HL-60 (cell line): ENCODE measurements at regions not wholly inside any gene's neighbourhood (a gene's known extent, or its start where the extent isn't known, plus 50 kb on each side); places are given as distances from the start of the nearest gene placed in this dataset.

Experiments
- DNase-seq, 2 experiments: peaks; one replicate each; pipeline ENCODE4 v3.0.0-alpha.2; 2010 to 2020; ENCODE audit warnings: low read depth in 1 of 2, low spot score in 1 of 2
- H3K27ac ChIP-seq: fragments of 250-450 bp; sonication (Bioruptor Pico); replicated peaks from 2 replicates; pipeline ENCODE4 v1.5.1; 2020; ENCODE audit warnings: mild to moderate bottlenecking, moderate library complexity
- H3K27me3 ChIP-seq: fragments of 250-450 bp; sonication (Bioruptor Pico); 2 replicates; pipeline ENCODE4 v1.5.1; 2021; ENCODE audit warnings: mild to moderate bottlenecking, moderate library complexity; ENCODE audit not compliant: insufficient read depth, poor library complexity, severe bottlenecking
- H3K4me3 ChIP-seq: replicated peaks from 2 replicates; pipeline ENCODE4 v1.5.1; 2011; ENCODE audit warnings: mild to moderate bottlenecking, control low read depth, low read length; ENCODE audit not compliant: insufficient read depth
- GABPA ChIP-seq: IDR thresholded peaks from 2 replicates; pipeline ENCODE4 v1.6.1; 2012; ENCODE audit warnings: low read depth
- POLR2AphosphoS5 ChIP-seq: IDR thresholded peaks from 2 replicates; pipeline ENCODE4 v1.6.1; 2012; ENCODE audit warnings: low read depth
- SPI1 ChIP-seq: IDR thresholded peaks from 2 replicates; pipeline ENCODE4 v1.6.1; 2012; ENCODE audit warnings: low read depth, mild to moderate bottlenecking, borderline replicate concordance
- TF ChIP-seq, protein P1 (sequence below): IDR thresholded peaks from one replicate; pipeline ENCODE4 v1.5.1; 2011; ENCODE audit warnings: low read length, control low read depth, inconsistent platforms; ENCODE audit not compliant: insufficient read depth
- TF ChIP-seq, protein P2 (sequence below): IDR thresholded peaks from 2 replicates; pipeline ENCODE4 v1.6.1; 2012; ENCODE audit warnings: low read depth; ENCODE audit not compliant: insufficient replicate concordance

DNA sequence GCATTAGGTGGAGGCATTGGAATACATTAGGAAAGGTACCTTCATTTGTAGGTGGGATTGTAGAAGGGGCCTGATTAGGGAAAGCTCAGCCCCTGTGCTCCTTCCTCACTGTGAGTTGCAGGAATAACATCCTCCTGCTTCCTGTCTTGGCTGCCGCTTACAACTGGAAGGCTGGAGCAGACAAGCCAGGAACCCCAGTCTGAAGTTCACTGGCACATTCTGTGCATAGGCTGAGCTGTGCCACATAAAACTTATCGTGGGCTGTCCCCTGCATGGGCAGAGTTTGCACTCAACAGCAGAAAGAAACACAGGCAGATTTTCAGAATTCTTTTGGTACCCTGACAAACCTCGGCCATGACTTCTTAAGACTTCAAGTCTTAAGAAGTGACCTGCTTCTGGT is 200.1 kb downstream of the SALL1 start:
- H3K4me3 ChIP-seq = no peak overlapping the region
- H3K27ac ChIP-seq = no peak overlapping the region
- no peaks in the 10 kb centered on the region for H3K27me3 ChIP-seq
- TF ChIP-seq, protein P1, sequence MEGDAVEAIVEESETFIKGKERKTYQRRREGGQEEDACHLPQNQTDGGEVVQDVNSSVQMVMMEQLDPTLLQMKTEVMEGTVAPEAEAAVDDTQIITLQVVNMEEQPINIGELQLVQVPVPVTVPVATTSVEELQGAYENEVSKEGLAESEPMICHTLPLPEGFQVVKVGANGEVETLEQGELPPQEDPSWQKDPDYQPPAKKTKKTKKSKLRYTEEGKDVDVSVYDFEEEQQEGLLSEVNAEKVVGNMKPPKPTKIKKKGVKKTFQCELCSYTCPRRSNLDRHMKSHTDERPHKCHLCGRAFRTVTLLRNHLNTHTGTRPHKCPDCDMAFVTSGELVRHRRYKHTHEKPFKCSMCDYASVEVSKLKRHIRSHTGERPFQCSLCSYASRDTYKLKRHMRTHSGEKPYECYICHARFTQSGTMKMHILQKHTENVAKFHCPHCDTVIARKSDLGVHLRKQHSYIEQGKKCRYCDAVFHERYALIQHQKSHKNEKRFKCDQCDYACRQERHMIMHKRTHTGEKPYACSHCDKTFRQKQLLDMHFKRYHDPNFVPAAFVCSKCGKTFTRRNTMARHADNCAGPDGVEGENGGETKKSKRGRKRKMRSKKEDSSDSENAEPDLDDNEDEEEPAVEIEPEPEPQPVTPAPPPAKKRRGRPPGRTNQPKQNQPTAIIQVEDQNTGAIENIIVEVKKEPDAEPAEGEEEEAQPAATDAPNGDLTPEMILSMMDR = no peak
- TF ChIP-seq SPI1 = no peak
- TF ChIP-seq, protein P2, sequence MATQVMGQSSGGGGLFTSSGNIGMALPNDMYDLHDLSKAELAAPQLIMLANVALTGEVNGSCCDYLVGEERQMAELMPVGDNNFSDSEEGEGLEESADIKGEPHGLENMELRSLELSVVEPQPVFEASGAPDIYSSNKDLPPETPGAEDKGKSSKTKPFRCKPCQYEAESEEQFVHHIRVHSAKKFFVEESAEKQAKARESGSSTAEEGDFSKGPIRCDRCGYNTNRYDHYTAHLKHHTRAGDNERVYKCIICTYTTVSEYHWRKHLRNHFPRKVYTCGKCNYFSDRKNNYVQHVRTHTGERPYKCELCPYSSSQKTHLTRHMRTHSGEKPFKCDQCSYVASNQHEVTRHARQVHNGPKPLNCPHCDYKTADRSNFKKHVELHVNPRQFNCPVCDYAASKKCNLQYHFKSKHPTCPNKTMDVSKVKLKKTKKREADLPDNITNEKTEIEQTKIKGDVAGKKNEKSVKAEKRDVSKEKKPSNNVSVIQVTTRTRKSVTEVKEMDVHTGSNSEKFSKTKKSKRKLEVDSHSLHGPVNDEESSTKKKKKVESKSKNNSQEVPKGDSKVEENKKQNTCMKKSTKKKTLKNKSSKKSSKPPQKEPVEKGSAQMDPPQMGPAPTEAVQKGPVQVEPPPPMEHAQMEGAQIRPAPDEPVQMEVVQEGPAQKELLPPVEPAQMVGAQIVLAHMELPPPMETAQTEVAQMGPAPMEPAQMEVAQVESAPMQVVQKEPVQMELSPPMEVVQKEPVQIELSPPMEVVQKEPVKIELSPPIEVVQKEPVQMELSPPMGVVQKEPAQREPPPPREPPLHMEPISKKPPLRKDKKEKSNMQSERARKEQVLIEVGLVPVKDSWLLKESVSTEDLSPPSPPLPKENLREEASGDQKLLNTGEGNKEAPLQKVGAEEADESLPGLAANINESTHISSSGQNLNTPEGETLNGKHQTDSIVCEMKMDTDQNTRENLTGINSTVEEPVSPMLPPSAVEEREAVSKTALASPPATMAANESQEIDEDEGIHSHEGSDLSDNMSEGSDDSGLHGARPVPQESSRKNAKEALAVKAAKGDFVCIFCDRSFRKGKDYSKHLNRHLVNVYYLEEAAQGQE = no peak
- TF ChIP-seq POLR2AphosphoS5 = no peak
- TF ChIP-seq GABPA = no peak
- no peak for DNase-seq

DNA sequence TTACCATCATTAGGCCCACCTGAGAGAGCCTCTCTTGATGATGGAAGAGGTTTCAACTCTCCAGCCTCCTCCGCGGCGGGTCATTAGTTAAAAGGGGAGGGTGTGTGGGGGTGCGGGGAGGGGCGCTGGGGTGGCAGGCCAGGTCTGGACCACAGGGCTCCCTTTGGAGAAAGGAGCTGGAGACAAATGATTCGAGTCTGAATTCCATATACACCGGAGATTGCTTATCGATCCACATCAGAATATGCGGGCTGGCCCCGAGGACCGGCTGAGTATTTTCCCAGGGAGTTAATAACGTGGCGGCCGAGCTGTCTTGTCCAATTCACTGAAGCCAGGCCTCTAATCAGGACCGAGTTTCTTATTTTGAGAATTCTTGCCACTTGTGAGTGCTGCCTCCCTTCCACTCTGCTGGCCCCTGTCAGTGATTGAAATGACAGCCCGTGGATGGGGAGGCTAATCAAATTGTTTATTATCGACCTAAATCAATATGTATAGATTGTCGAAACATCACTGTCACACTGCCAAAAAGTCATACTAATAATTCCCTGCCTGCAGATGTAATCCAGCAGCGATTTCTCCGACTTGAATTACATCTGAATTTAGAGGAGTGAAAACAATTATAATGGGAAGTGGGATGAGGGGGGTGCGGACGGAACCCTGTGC is 202.7 kb downstream of the SALL1 start:
- no peak for DNase-seq
- TF ChIP-seq GABPA (no peak), SPI1 (no peak), POLR2AphosphoS5 (no peak)
- TF ChIP-seq, protein P1 = no peak
- TF ChIP-seq, protein P2 = no peak
- H3K27ac ChIP-seq = no peak overlapping the region
- H3K27me3 ChIP-seq = no peaks in the 10 kb centered on the region
- H3K4me3 ChIP-seq = no peak overlapping the region

DNA sequence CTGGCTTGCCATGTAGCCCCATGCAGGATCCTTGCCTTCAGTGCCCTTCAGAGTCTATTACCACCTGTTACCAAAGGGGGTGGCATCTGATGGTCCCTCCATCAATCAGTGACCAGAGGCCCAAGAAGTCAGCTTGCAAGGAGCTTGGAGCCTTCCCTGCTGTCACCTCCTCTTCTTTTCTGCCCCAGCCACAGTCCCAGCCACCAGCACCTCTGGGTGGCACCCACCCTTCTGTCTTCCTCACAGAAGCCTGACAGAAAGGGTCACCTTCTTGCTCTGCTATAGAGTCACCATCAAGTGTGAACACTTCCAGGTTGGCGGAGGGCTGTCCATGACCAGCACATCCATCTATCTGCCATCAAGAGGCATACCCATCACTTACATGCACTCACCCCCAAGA is 203.2 kb downstream of the SALL1 start:
- no peak for DNase-seq
- TF ChIP-seq, protein P1 = no peak
- TF ChIP-seq, protein P2 = no peak
- TF ChIP-seq SPI1 = no peak
- no peak for TF ChIP-seq GABPA
- TF ChIP-seq POLR2AphosphoS5 = no peak
- Histone ChIP-seq H3K27ac (no peak overlapping the region), H3K27me3 (no peaks in the 10 kb centered on the region), H3K4me3 (no peak overlapping the region)
